Muscle layer of colon (tissue), 2 donors: ENCODE measurements at regions not wholly inside any gene's neighbourhood (a gene's known extent, or its start where the extent isn't known, plus 50 kb on each side); places are given as distances from the start of the nearest gene placed in this dataset.

ENCODE experiments used
- H3K27ac ChIP-seq: one replicate; pipeline ENCODE4 v1.7.0; 2013; ENCODE audit warnings: low read depth, mild to moderate bottlenecking, low read length, moderate library complexity
- H3K27me3 ChIP-seq, 2 donors: one replicate each; pipeline ENCODE4 v1.7.0; 2013; ENCODE audit warnings: low read length in 2 of 2, mild to moderate bottlenecking in 2 of 2; ENCODE audit not compliant: insufficient read depth in 2 of 2, control insufficient read depth in 1 of 2
- H3K36me3 ChIP-seq: one replicate; pipeline ENCODE4 v1.7.0; 2013; ENCODE audit warnings: mild to moderate bottlenecking, low read length; ENCODE audit not compliant: insufficient read depth
- H3K4me1 ChIP-seq: one replicate; pipeline ENCODE4 v1.7.0; 2013; ENCODE audit warnings: mild to moderate bottlenecking, low read length; ENCODE audit not compliant: insufficient read depth
- H3K4me3 ChIP-seq, 2 donors: one replicate each; pipeline ENCODE4 v1.7.0; 2013; ENCODE audit warnings: low read length in 2 of 2, low read depth in 1 of 2, mild to moderate bottlenecking in 1 of 2, moderate library complexity in 1 of 2
- H3K9ac ChIP-seq: one replicate; pipeline ENCODE4 v1.7.0; 2013; ENCODE audit warnings: low read length
- H3K9me3 ChIP-seq: one replicate; pipeline ENCODE4 v1.7.0; 2013; ENCODE audit warnings: mild to moderate bottlenecking, low read length
- donor health status: abdominal sarcoma.
- donor health status: Adenocarcinoma of cecum.

DNA sequence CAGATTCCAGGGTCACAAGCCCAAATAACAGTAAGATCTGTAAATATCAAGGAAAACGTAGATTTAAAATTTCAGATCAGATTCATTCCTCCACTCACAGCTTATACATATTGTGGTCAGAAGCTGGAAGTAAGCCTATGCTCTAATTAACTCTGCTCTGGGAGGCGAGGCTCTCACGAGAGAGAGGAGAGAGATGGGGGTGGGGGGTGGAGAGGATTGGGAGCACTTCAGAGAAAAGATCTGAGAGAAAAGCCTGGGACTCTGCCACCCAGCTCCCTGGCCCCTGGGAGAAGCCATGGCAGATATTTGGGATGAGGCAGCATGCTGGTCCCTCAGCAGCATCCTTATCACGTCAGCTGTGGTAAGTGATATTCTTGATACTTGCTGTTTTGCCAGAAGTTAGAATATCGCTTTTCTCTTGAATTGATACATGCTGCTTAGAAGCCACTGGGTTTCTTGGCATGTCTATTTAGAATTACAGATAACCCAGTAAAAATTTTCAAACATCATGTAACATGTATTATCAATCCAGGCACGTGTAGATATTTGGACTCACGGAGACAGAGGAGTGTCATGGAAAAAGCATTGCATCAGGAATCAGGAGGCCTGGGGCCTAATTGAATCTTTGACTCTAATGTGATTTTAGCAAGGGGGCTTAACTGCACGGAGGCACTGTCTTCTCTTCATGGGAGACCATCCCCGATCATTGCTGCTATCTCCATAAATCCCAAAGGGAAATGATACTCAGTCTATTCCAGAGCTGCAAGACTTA is 265.4 kb downstream of the HRH4 start:
- Histone ChIP-seq H3K27me3 (no peaks in the 10 kb centered on the region), H3K27ac (no peak overlapping the region), H3K4me3 (no peak overlapping the region), H3K9me3 (no peaks in the 10 kb centered on the region), H3K9ac (no peak overlapping the region), H3K4me1 (no peaks in the 10 kb centered on the region), H3K36me3 (no peaks in the 10 kb centered on the region)

- no peak overlapping the region for H3K27ac ChIP-seq
- no peaks in the 10 kb centered on the region for H3K27me3 ChIP-seq
- no peaks in the 10 kb centered on the region for H3K36me3 ChIP-seq
- H3K9me3 ChIP-seq = no peaks in the 10 kb centered on the region
- H3K9ac ChIP-seq = no peak overlapping the region
- H3K4me1 ChIP-seq = no peaks in the 10 kb centered on the region
- peak overlapping the region in 1 of 2 donors; percentile 37 for H3K4me3 ChIP-seq
These were observed 266.5 kb downstream of the HRH4 start for GRCh38 chr18:24726727-24727492.

GRCh38 chr18:24727685-24728084 is 267.2 kb downstream of the HRH4 start:
- no peak overlapping the region for H3K9ac ChIP-seq
- H3K4me1 ChIP-seq = no peaks in the 10 kb centered on the region
- H3K27ac ChIP-seq = no peak overlapping the region
- H3K4me3 ChIP-seq = no peak overlapping the region
- H3K27me3 ChIP-seq = no peaks in the 10 kb centered on the region
- H3K36me3 ChIP-seq = no peaks in the 10 kb centered on the region
- no peaks in the 10 kb centered on the region for H3K9me3 ChIP-seq

DNA sequence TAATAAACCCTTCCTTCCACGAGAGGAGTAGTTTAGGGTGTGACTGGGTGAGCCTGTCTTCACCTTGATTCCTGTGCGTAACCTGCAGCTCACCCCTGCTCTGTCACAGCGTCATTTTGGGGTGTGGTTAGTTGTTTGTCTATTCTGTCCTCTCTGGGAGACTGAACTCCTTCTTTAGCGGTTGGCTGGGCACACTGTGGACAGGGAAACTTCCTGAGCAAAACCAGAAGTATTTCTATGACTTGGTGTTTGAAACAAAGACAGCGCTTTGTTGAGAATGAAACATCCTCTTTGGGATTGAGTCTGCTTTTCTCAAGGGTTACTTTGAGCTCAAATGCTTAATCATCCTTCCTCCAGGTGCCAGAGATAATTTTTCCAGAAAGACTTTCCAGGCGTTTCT is 270.7 kb downstream of the HRH4 start:
- H3K27me3 ChIP-seq = no peaks in the 10 kb centered on the region
- no peak overlapping the region for H3K9ac ChIP-seq
- H3K9me3 ChIP-seq = no peaks in the 10 kb centered on the region
- H3K4me3 ChIP-seq = no peak overlapping the region
- no peaks in the 10 kb centered on the region for H3K4me1 ChIP-seq
- no peaks in the 10 kb centered on the region for H3K36me3 ChIP-seq
- H3K27ac ChIP-seq = no peak overlapping the region

- no peaks in the 10 kb centered on the region for H3K9me3 ChIP-seq
- H3K27me3 ChIP-seq = no peaks in the 10 kb centered on the region
- H3K4me1 ChIP-seq = no peaks in the 10 kb centered on the region
- H3K9ac ChIP-seq = no peak overlapping the region
- no peak overlapping the region for H3K27ac ChIP-seq
- H3K36me3 ChIP-seq = no peaks in the 10 kb centered on the region
- no peak overlapping the region for H3K4me3 ChIP-seq
These were observed 271.5 kb downstream of the HRH4 start for GRCh38 chr18:24731981-24732380.

DNA sequence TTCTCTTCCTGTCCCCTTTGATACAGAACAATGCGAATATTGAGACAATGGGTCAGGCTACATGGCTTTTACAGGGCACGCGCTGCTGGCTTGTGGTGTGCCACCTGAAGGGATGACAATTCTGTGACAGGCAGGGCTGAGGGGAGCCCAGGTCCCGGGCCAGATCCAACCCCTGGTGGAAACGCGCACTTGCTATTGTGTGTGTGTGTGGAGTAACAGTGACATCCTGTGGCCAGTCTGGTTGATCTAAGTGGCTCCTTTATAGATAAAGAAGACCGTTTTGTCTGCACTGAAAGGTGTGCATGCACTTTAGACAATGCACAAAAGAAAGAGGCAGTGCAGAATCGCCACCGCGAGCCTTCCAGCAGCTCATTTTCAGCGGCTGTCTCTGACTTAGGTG is 273.6 kb downstream of the HRH4 start:
- H3K27me3 ChIP-seq = no peaks in the 10 kb centered on the region
- H3K4me3 ChIP-seq = no peak overlapping the region
- no peak overlapping the region for H3K9ac ChIP-seq
- no peak overlapping the region for H3K27ac ChIP-seq
- H3K9me3 ChIP-seq = no peaks in the 10 kb centered on the region
- H3K4me1 ChIP-seq = no peaks in the 10 kb centered on the region
- H3K36me3 ChIP-seq = no peaks in the 10 kb centered on the region

GRCh38 chr18:24735624-24736231 is 275.3 kb downstream of the HRH4 start:
- no peak overlapping the region for H3K27ac ChIP-seq
- no peak overlapping the region for H3K9ac ChIP-seq
- H3K4me1 ChIP-seq = no peaks in the 10 kb centered on the region
- no peak overlapping the region for H3K4me3 ChIP-seq
- H3K36me3 ChIP-seq = no peaks in the 10 kb centered on the region
- H3K9me3 ChIP-seq = no peaks in the 10 kb centered on the region
- no peaks in the 10 kb centered on the region for H3K27me3 ChIP-seq

- no peak overlapping the region for H3K4me3 ChIP-seq
- H3K27ac ChIP-seq = no peak overlapping the region
- no peaks in the 10 kb centered on the region for H3K4me1 ChIP-seq
- no peaks in the 10 kb centered on the region for H3K36me3 ChIP-seq
- no peaks in the 10 kb centered on the region for H3K27me3 ChIP-seq
- H3K9ac ChIP-seq = no peak overlapping the region
- H3K9me3 ChIP-seq = no peaks in the 10 kb centered on the region
These were observed 276.4 kb downstream of the HRH4 start for GRCh38 chr18:24736662-24737330.

- H3K27ac ChIP-seq = no peak overlapping the region
- H3K27me3 ChIP-seq = no peaks in the 10 kb centered on the region
- H3K4me1 ChIP-seq = no peaks in the 10 kb centered on the region
- H3K4me3 ChIP-seq = no peak overlapping the region
- no peak overlapping the region for H3K9ac ChIP-seq
- no peaks in the 10 kb centered on the region for H3K36me3 ChIP-seq
- no peaks in the 10 kb centered on the region for H3K9me3 ChIP-seq
These were observed 280.4 kb downstream of the HRH4 start for GRCh38 chr18:24740829-24741228.

GRCh38 chr18:24741321-24741720 is 280.9 kb downstream of the HRH4 start:
- H3K4me3 ChIP-seq = no peak overlapping the region
- H3K27ac ChIP-seq = no peak overlapping the region
- H3K9me3 ChIP-seq = no peaks in the 10 kb centered on the region
- no peaks in the 10 kb centered on the region for H3K4me1 ChIP-seq
- H3K36me3 ChIP-seq = no peaks in the 10 kb centered on the region
- H3K9ac ChIP-seq = no peak overlapping the region
- no peaks in the 10 kb centered on the region for H3K27me3 ChIP-seq

- H3K27me3 ChIP-seq = no peaks in the 10 kb centered on the region
- no peaks in the 10 kb centered on the region for H3K9me3 ChIP-seq
- no peaks in the 10 kb centered on the region for H3K4me1 ChIP-seq
- no peak overlapping the region for H3K27ac ChIP-seq
- H3K9ac ChIP-seq = no peak overlapping the region
- no peak overlapping the region for H3K4me3 ChIP-seq
- H3K36me3 ChIP-seq = no peaks in the 10 kb centered on the region
These were observed 281.7 kb downstream of the HRH4 start for GRCh38 chr18:24741965-24742724.
